TTC549 (cell line): ENCODE measurements at regions not wholly inside any gene's neighbourhood (a gene's known extent, or its start where the extent isn't known, plus 50 kb on each side); places are given as distances from the start of the nearest gene placed in this dataset.

Experiments
- FAIRE-seq: peaks from 2 replicates; lab custom pipeline; 2012; peaks lifted over from hg19 to GRCh38; lab: Jason Lieb, UNC

- FAIRE-seq: peak; percentile 41
These were observed 143.3 kb downstream of the FTCDNL1 start for GRCh38 chr2:199707593-199708185.

GRCh38 chr2:199705538-199705937 lies 145.5 kb downstream of the FTCDNL1 start:
- no peak for FAIRE-seq

- no peak for FAIRE-seq
These were observed 146.4 kb downstream of the FTCDNL1 start for GRCh38 chr2:199704358-199705238.

- FAIRE-seq: no peak
These were observed 147.8 kb downstream of the FTCDNL1 start for GRCh38 chr2:199703199-199703598.

- FAIRE-seq: no peak
These were observed 153.5 kb downstream of the FTCDNL1 start for GRCh38 chr2:199697469-199697868.

- FAIRE-seq: no peak
These were observed 154.9 kb downstream of the FTCDNL1 start for GRCh38 chr2:199696048-199696447.

GRCh38 chr2:199693861-199694260 lies 157.1 kb downstream of the FTCDNL1 start:
- no peak for FAIRE-seq

GRCh38 chr2:199692489-199692888 lies 158.5 kb downstream of the FTCDNL1 start:
- no peak for FAIRE-seq

GRCh38 chr2:199690225-199690624 lies 160.8 kb downstream of the FTCDNL1 start:
- no peak for FAIRE-seq

GRCh38 chr2:199685669-199686068 lies 165.3 kb downstream of the FTCDNL1 start:
- FAIRE-seq: no peak

GRCh38 chr2:199684832-199685231 lies 166.2 kb downstream of the FTCDNL1 start:
- FAIRE-seq: no peak

- no peak for FAIRE-seq
These were observed 166.8 kb downstream of the FTCDNL1 start for GRCh38 chr2:199684168-199684567.

- no peak for FAIRE-seq
These were observed 169.0 kb downstream of the FTCDNL1 start for GRCh38 chr2:199682001-199682400.

GRCh38 chr2:199680482-199680881 lies 170.5 kb downstream of the FTCDNL1 start:
- no peak for FAIRE-seq

GRCh38 chr2:199679883-199680282 lies 171.1 kb downstream of the FTCDNL1 start:
- FAIRE-seq: no peak

- no peak for FAIRE-seq
These were observed 173.1 kb downstream of the FTCDNL1 start for GRCh38 chr2:199677881-199678280.

- no peak for FAIRE-seq
These were observed 182.3 kb downstream of the FTCDNL1 start for GRCh38 chr2:199668645-199669044.

- FAIRE-seq: no peak
These were observed 187.8 kb downstream of the FTCDNL1 start for GRCh38 chr2:199663157-199663556.

- FAIRE-seq: no peak
These were observed 188.7 kb downstream of the FTCDNL1 start for GRCh38 chr2:199662255-199662654.

- no peak for FAIRE-seq
These were observed 190.8 kb downstream of the FTCDNL1 start for GRCh38 chr2:199660167-199660566.

GRCh38 chr2:199659207-199659606 lies 191.8 kb downstream of the FTCDNL1 start:
- no peak for FAIRE-seq

GRCh38 chr2:199646439-199646838 lies 188.7 kb upstream of the SATB2 start:
- FAIRE-seq: no peak

GRCh38 chr2:199631129-199631528 lies 173.4 kb upstream of the SATB2 start:
- FAIRE-seq: no peak

- no peak for FAIRE-seq
These were observed 171.6 kb upstream of the SATB2 start for GRCh38 chr2:199629301-199629700.
